ENCODE measurements at regions not wholly inside any gene's neighbourhood (a gene's known extent, or its start where the extent isn't known, plus 50 kb on each side); places are given as distances from the start of the nearest gene placed in this dataset.

DNA sequence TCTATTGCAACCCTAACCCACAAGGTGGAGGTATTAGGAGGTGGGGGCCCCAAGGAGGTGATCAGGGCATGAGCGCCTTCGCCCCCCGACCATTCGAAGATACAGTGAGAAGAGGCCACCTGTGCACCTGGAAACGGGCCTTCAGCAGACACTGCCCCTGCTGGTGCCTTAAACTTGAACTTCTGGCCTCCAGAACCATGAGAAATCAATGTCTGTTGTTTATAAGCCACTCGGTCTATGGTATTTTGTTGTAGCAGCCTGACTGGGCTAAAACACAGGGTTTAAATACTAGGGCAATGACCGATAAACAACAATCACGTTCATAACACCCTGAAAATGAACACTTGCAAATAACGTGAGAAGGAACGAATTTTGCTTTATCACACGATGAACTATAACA, 85.2 kb upstream of the USP29 start:
- TF ChIP-seq ARNT (IDR thresholded peaks at IDR 0.05) (no peak), FOXM1 (IDR thresholded peaks at IDR 0.05; ENCODE audit: borderline replicate concordance) (no peak)
